K562 (cell line): ENCODE measurements at regions not wholly inside any gene's neighbourhood (a gene's known extent, or its start where the extent isn't known, plus 50 kb on each side); places are given as distances from the start of the nearest gene placed in this dataset.

Experiments
- ATAC-seq: fragments of 200-7000 bp; cut with Tn5 transposase; 3 replicates; pipeline ENCODE4 v1.9.1; 2020; ENCODE audit warnings: moderate library complexity
- BruUV-seq: library from RNA; stranded (reverse); fragments of 400-500 nt; replicated peaks from 2 replicates; lab custom pipeline; 2021; lab: Mats Ljungman, UMichigan
- CTCF ChIA-PET: fragments of 300-600 bp; formaldehyde crosslinking; extraction: SDS; loops from one replicate; lab custom pipeline; 2021; ENCODE audit warnings: low intra/inter-chr PET ratio; lab: Yijun Ruan, JAX
- POLR2A ChIA-PET: fragments of 300-600, 350-650 bp; sonication (Branson Sonifier 250); formaldehyde crosslinking; extraction: SDS; loops from one replicate; lab custom pipeline; 2021; ENCODE audit warnings: antibody characterized with exemption, inconsistent platforms; lab: Yijun Ruan, JAX
- DNase-seq, 4 experiments: peaks; one replicate each; pipeline versions ENCODE4 v3.0.0 to v3.0.0-alpha.2; 2011 to 2018; ENCODE audit warnings: low spot score in 3 of 4, mixed read lengths in 3 of 4; ENCODE audit errors: extremely low read depth in 1 of 4
- FAIRE-seq: peaks from 2 replicates; lab custom pipeline; 2011; peaks lifted over from hg19 to GRCh38; lab: Jason Lieb, UNC
- H2AFZ ChIP-seq: 2 replicates; pipeline ENCODE4 v1.6.0; 2011; ENCODE audit warnings: low read depth, low read length, control low read depth, inconsistent platforms
- H3K27ac ChIP-seq: fragments of 200-600 bp; 3 replicates; pipeline ENCODE4 v1.8.0; 2011; ENCODE audit warnings: low read depth, mild to moderate bottlenecking, control low read depth, inconsistent platforms, low read length, moderate library complexity, mixed read lengths; ENCODE audit errors: extremely low read depth
- H3K27me3 ChIP-seq, 2 experiments: fragments of 300-600 bp in 1 of 2; 2 replicates in 1 of 2; 3 replicates in 1 of 2; pipeline versions ENCODE4 v1.6.0 to v1.8.0; 2011; ENCODE audit warnings: inconsistent platforms in 2 of 2, low read length in 2 of 2, mild to moderate bottlenecking in 1 of 2, mixed read lengths in 1 of 2, moderate library complexity in 1 of 2; ENCODE audit not compliant: control insufficient read depth in 2 of 2, insufficient read depth in 2 of 2
- H3K36me3 ChIP-seq: fragments of 300-600 bp; 3 replicates; pipeline ENCODE4 v1.8.0; 2011; ENCODE audit warnings: mild to moderate bottlenecking, low read length, inconsistent platforms; ENCODE audit not compliant: control insufficient read depth, insufficient read depth
- H3K4me1 ChIP-seq, 2 experiments: fragments of 200-600 bp in 1 of 2; replicated peaks in 1 of 2; 2 replicates in 1 of 2; 3 replicates in 1 of 2; pipeline versions ENCODE4 v1.5.1 to v1.8.0; 2011; ENCODE audit warnings: inconsistent platforms in 2 of 2, low read length in 2 of 2, mild to moderate bottlenecking in 1 of 2, mixed read lengths in 1 of 2, moderate library complexity in 1 of 2; ENCODE audit not compliant: control insufficient read depth in 2 of 2, insufficient read depth in 2 of 2
- H3K4me2 ChIP-seq: 2 replicates; pipeline ENCODE4 v1.6.1; 2011; ENCODE audit warnings: low read length, control low read depth, inconsistent platforms, mixed read lengths; ENCODE audit not compliant: insufficient read depth
- H3K4me3 ChIP-seq: fragments of 200-600 bp; sonication (generic), shearing (Covaris generic); 2 replicates; pipeline ENCODE4 v1.5.1; 2016; ENCODE audit warnings: control low read depth, inconsistent platforms
- H3K79me2 ChIP-seq: fragments of 200-600 bp; 3 replicates; pipeline ENCODE4 v1.8.0; 2011; ENCODE audit warnings: low read length, inconsistent platforms; ENCODE audit not compliant: control insufficient read depth, insufficient read depth
- H3K9ac ChIP-seq, 2 experiments: 2 replicates each; pipeline versions ENCODE4 v1.6.0 to v1.6.1; 2011; ENCODE audit warnings: low read depth in 2 of 2, low read length in 2 of 2, control low read depth in 1 of 2, inconsistent platforms in 1 of 2, mild to moderate bottlenecking in 1 of 2, mixed read lengths in 1 of 2; ENCODE audit not compliant: insufficient read depth in 1 of 2
- H3K9me1 ChIP-seq: one replicate; pipeline ENCODE4 v1.6.0; 2011; ENCODE audit warnings: inconsistent platforms, mild to moderate bottlenecking, low read length, moderate library complexity; ENCODE audit not compliant: control insufficient read depth, insufficient read depth
- H3K9me3 ChIP-seq: replicated peaks from 2 replicates; pipeline ENCODE4 v1.5.1; 2011; ENCODE audit warnings: low read depth, low read length, inconsistent platforms; ENCODE audit not compliant: control insufficient read depth, insufficient read depth
- H4K20me1 ChIP-seq: replicated peaks from 2 replicates; pipeline ENCODE4 v1.6.1; 2011; ENCODE audit warnings: low read length, inconsistent platforms, mixed read lengths; ENCODE audit not compliant: control insufficient read depth, insufficient read depth
- CC2D1A ChIP-seq: fragments of 450-650 bp; IDR thresholded peaks from 2 replicates; pipeline ENCODE4 v1.6.1; 2017; ENCODE audit warnings: mild to moderate bottlenecking
- CHD4 ChIP-seq: fragments of 200-600 bp; sonication (generic); IDR thresholded peaks from 3 replicates; pipeline ENCODE4 v1.6.1; 2012; ENCODE audit warnings: low read depth, mild to moderate bottlenecking, mixed read lengths, low read length, inconsistent platforms; ENCODE audit not compliant: insufficient read depth, insufficient replicate concordance, poor library complexity, severe bottlenecking
- COPS2 ChIP-seq: fragments of 450-650 bp; conservative IDR thresholded peaks from 2 replicates; pipeline ENCODE4 v1.6.1; 2016; ENCODE audit warnings: mild to moderate bottlenecking, moderate library complexity
- SIX5 ChIP-seq, 2 experiments: IDR thresholded peaks; 2 replicates each; pipeline ENCODE4 v1.6.1; 2011; ENCODE audit warnings: low read length in 2 of 2, borderline replicate concordance in 1 of 2, low read depth in 1 of 2, mild to moderate bottlenecking in 1 of 2, moderate library complexity in 1 of 2; ENCODE audit not compliant: insufficient read depth in 1 of 2
- SREBF2 ChIP-seq: sonication (generic); formaldehyde crosslinking; IDR thresholded peaks from 2 replicates; pipeline ENCODE4 v1.4.0; 2020; ENCODE audit warnings: mild to moderate bottlenecking, missing genetic modification reagents
- WGBS: fragments of 100-300 bp; shearing (Covaris generic); methylation state at CpG from one replicate; pipeline ENCODE4 v1.1.6; 2016; ENCODE audit warnings: low coverage, mixed read lengths; ENCODE audit not compliant: insufficient coverage; ENCODE audit errors: missing lambda C conversion rate; 5-methylcytosine and 5-hydroxymethylcytosine counted together
- in situ Hi-C: fragments of 300-500 bp; cut with MboI; formaldehyde crosslinking; loops from 4 replicates; pipeline ENCODE4 v1.15.0; 2018; ENCODE audit warnings: inconsistent platforms, mixed read lengths
- intact Hi-C: fragments of 100-400 bp; cut with micrococcal nuclease; formaldehyde crosslinking; loops from 2 replicates; pipeline ENCODE4 v1.14.2; 2022
- TF ChIP-seq, protein P1 (sequence below), 2 experiments: fragments of 200-800 bp in 1 of 2; sonication (Bioruptor generic) in 1 of 2; sonication (generic) in 1 of 2; formaldehyde crosslinking in 1 of 2; IDR thresholded peaks in 1 of 2; conservative IDR thresholded peaks in 1 of 2; 2 replicates each; pipeline versions ENCODE4 v1.5.0 to v1.6.1; 2016 to 2020; ENCODE audit warnings: missing compliant biosample characterization in 1 of 2, missing genetic modification characterization in 1 of 2, missing genetic modification reagents in 1 of 2
- TF ChIP-seq, protein P2 (sequence below): fragments of 250-450 bp; sonication (Bioruptor Pico); IDR thresholded peaks from 2 replicates; pipeline ENCODE4 v1.9.0; 2021; ENCODE audit warnings: mild to moderate bottlenecking
- TF ChIP-seq, protein P3 (sequence below): sonication (generic); formaldehyde crosslinking; IDR thresholded peaks from 2 replicates; pipeline ENCODE4 v1.8.1; 2023; ENCODE audit warnings: mild to moderate bottlenecking, missing genetic modification reagents

DNA sequence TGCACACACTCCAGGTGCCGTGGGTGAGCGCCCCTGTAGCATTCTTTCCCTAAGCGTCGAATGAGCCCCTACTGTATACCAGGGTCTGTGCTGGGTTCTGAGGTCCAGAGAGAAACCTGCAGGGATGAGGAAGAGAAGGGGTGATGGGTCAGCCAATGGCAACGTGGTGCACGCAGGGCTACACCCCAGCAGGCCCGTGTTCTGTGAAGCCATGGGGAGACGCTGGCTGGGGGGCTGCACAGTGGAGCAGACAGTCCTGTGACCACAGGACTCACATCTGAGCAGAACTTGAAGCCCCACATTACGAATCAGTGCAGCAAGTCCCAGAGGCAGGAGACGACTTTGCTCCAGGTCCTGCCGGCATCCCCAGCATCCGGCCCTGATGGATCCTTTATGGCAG, 1481.4 kb downstream of the BRD1 start:
- no peak for TF ChIP-seq SIX5 (IDR thresholded peaks at IDR 0.05; ENCODE audit: borderline replicate concordance in 1 of 2, insufficient read depth in 1 of 2, low read depth in 1 of 2, low read length in 2 of 2)
- TF ChIP-seq, protein P1, sequence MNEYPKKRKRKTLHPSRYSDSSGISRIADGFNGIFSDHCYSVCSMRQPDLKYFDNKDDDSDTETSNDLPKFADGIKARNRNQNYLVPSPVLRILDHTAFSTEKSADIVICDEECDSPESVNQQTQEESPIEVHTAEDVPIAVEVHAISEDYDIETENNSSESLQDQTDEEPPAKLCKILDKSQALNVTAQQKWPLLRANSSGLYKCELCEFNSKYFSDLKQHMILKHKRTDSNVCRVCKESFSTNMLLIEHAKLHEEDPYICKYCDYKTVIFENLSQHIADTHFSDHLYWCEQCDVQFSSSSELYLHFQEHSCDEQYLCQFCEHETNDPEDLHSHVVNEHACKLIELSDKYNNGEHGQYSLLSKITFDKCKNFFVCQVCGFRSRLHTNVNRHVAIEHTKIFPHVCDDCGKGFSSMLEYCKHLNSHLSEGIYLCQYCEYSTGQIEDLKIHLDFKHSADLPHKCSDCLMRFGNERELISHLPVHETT (CRISPR knock-in tag; conservative IDR thresholded peaks at IDR 0.05 in 1 of 2, IDR thresholded peaks at IDR 0.05 in 1 of 2), result no peak
- TF ChIP-seq, protein P2, sequence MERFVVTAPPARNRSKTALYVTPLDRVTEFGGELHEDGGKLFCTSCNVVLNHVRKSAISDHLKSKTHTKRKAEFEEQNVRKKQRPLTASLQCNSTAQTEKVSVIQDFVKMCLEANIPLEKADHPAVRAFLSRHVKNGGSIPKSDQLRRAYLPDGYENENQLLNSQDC (CRISPR knock-in tag), result no peak
- Histone ChIP-seq H3K27ac (no peak overlapping the region), H3K4me2 (no peak overlapping the region), H3K4me1 (no peaks in the 10 kb centered on the region), H3K79me2 (no peaks in the 10 kb centered on the region), H4K20me1 (no peaks in the 10 kb centered on the region), H2AFZ (no peak overlapping the region), H3K36me3 (no peaks in the 10 kb centered on the region), H3K9ac (no peak overlapping the region), H3K9me3 (no peaks in the 10 kb centered on the region), H3K4me3 (no peak overlapping the region), H3K27me3 (no peaks in the 10 kb centered on the region; a peak in 1 of 5 replicates), H3K9me1 (no peaks in the 10 kb centered on the region)
- ATAC-seq (no peak), FAIRE-seq (no peak), DNase-seq (no peak)
- no TSS peak for BruUV-seq
- in situ Hi-C loops, result no loop called here
- intact Hi-C loops, result no loop called here
- CTCF ChIA-PET, result no interaction called here
- 0% methylated on average over 6 of the region's 12 CpGs for WGBS
- POLR2A ChIA-PET, result no interaction called here

DNA sequence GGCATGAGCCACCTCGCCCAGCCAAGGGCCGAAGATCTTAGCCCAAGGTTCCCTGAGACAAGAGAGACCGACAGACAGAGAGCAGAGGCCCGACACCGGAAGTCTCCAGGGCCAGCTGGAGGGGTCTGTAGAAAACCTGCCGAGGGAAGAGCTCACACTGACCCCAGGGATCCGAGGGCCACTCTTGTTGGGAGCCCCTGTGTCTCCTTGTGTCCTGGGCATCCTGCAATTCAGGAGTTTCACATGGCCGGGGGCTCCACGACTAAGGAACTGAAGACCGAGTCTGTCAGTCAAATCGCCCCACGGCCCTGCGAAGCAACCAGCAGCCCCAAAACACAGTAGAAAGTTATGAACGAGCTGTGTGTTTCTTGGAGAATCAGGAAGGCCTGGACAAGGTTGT, 1482.0 kb downstream of the BRD1 start:
- Histone ChIP-seq H3K4me1 (no peaks in the 10 kb centered on the region), H3K9me3 (no peaks in the 10 kb centered on the region), H3K9ac (no peak overlapping the region), H3K4me2 (no peak overlapping the region), H3K9me1 (no peaks in the 10 kb centered on the region), H3K36me3 (no peaks in the 10 kb centered on the region), H2AFZ (no peak overlapping the region), H3K4me3 (no peak overlapping the region), H3K27ac (no peak overlapping the region), H3K27me3 (no peaks in the 10 kb centered on the region; a peak in 1 of 5 replicates), H4K20me1 (no peaks in the 10 kb centered on the region), H3K79me2 (no peaks in the 10 kb centered on the region)
- WGBS, result 0% methylated on average over 11 of the region's 14 CpGs
- ChIA-PET CTCF (no interaction called here), POLR2A (no interaction called here)
- DNase-seq, result no peak
- no peak for FAIRE-seq
- BruUV-seq, result no TSS peak
- in situ Hi-C loops, result no loop called here
- no peak for TF ChIP-seq SREBF2
- TF ChIP-seq, protein P3, sequence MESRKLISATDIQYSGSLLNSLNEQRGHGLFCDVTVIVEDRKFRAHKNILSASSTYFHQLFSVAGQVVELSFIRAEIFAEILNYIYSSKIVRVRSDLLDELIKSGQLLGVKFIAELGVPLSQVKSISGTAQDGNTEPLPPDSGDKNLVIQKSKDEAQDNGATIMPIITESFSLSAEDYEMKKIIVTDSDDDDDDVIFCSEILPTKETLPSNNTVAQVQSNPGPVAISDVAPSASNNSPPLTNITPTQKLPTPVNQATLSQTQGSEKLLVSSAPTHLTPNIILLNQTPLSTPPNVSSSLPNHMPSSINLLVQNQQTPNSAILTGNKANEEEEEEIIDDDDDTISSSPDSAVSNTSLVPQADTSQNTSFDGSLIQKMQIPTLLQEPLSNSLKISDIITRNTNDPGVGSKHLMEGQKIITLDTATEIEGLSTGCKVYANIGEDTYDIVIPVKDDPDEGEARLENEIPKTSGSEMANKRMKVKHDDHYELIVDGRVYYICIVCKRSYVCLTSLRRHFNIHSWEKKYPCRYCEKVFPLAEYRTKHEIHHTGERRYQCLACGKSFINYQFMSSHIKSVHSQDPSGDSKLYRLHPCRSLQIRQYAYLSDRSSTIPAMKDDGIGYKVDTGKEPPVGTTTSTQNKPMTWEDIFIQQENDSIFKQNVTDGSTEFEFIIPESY (CRISPR knock-in tag), result no peak
- no peak for TF ChIP-seq CHD4
- no peak for TF ChIP-seq COPS2
- no peak for TF ChIP-seq CC2D1A
- ATAC-seq, result no peak
- intact Hi-C loops, result no loop called here
